ENCODE measurements at regions not wholly inside any gene's neighbourhood (a gene's known extent, or its start where the extent isn't known, plus 50 kb on each side); places are given as distances from the start of the nearest gene placed in this dataset.
"Not testable (repeated sequence)": the region's sequence is repeated elsewhere in the genome, so short reads cannot be mapped to it uniquely, and the experiment has no call there.

DNA sequence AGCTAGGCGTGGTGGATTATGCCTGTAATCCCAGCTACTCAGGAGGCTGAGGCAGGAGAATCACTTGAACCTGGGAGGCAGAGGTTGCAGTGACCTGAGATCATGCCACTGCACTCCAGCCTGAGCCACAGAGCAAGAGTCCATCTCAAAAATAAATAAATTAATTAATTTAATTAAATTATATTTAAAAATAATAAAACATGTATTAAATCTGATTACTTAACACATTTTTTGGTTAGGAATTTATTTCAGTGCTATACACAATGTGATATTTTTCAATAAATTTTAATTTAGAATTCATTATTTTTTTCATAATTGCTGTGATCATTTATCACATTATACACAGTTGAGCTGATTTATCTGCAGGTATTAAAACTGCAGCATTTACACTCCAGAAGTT, 1101.5 kb upstream of the MIR17HG start:
- ATAC-seq (ENCODE audit: poor library complexity) (no peak), DNase-seq (no peak)
- intact Hi-C loops (cut with DNase I) = no loop called here

DNA sequence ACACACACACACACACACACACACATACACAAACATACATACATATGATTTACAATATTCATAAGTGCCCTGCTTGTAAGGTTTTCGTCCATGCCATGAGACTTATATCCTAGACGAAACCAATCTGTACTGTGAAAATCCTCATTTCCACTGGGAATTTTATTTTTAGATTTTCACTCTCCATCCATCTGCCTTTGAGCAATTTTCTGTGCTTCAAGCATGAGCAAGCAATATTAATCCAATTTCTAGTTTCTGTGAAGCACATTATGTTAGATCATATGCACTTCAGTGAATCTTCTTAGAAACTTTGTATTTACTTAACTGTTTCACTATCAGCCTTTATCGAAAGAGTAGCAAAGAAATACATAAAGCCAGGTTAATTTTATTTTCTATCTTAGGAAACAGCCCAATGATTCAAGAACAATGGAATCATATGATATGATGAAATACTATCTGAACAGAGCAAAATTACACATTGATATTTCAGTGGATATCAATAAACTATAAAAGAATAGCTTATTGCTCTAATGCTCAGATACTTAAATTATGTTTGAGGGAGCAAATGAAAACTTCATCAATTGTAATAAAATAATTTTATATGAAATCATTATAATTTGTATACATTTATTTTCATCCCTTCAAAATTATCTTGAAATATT, 1100.7 kb upstream of the MIR17HG start:
- ATAC-seq (ENCODE audit: poor library complexity) (no peak), DNase-seq (no peak)
- intact Hi-C loops (cut with DNase I) = no loop called here

DNA sequence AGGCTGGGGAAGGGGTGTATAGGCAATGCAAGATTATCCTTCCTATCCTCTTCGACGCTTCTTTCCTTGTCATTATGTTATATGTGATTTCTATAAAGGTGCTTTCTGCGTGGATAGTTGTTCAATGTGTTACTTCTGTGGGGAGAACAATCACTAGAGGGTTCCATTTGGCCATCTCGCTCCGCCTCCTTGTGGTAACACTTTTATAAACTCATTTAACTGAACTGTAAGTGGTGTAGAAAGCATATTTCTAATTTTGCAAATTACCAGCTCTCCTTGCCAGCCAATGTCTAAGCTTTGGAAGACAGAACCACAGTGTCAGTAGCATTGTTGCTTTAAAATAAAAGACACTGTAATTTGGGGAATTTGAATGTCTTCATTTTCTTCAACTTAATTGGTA, 1093.7 kb upstream of the MIR17HG start:
- no peak for ATAC-seq (ENCODE audit: poor library complexity)
- DNase-seq = no peak
- intact Hi-C loops (cut with DNase I) = no loop called here

DNA sequence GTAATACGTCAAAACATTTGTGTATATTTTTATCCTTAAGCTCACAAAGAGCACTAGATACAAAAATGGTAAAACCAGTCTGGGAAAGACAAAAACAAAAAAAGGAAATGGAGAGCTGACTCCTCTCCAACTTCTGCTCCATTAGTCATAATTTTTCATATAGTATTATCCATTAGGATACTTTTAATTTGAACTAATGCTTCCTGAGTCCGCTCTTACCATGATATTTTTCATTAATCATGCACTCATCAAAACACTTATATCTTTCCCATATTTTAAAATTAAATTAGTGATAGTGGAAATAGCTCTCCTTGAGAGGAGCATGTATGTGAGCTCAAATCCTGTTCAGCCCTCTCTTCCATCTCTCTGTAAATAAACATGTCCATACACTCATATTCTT, 1093.0 kb upstream of the MIR17HG start:
- DNase-seq = no peak
- intact Hi-C loops (cut with DNase I) = no loop called here
- ATAC-seq (ENCODE audit: poor library complexity) = no peak

DNA sequence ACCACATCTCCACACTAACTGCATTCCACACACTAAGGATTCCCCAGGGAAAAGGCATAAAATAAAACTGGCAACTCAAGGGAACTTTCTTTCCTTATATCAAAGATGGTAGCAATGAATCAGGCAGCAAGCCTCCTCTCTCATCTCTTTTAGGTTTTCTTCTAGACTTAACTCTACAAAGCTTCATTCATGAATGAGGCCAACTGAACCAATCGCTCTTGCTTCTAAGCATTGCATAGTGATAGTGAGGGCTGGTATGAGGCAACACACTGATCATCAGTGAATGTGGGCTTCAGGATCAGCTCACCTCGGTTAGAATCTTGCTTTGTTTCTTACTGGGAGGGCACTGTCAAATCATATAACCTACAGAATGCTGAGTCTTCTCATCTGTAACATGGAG, 1090.7 kb upstream of the MIR17HG start:
- intact Hi-C loops (cut with DNase I) = no loop called here
- ATAC-seq (ENCODE audit: poor library complexity) = no peak

DNA sequence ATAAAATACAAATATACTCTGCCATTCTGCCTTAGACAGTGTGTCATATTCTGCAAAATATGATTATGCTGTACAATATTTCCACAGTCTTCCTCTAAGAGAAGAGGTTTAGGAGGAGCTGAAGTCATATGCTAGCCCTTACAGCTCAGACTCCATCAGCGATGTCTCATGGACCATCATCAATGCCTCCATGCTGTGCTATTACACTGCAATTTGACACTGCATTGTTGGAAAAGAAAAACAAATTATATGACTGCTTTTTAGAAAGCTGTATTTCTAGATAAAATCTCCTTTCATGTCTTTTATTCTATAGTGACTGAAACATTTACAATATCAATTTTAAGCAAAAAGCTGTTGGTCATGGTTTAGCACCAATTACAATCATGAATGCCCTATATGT, 1089.4 kb upstream of the MIR17HG start:
- intact Hi-C loops (cut with DNase I) = no loop called here
- DNase-seq = no peak
- ATAC-seq (ENCODE audit: poor library complexity) = no peak

More for the DNA sequence above, 1090.7 kb upstream of the MIR17HG start:
- no peak for DNase-seq

DNA sequence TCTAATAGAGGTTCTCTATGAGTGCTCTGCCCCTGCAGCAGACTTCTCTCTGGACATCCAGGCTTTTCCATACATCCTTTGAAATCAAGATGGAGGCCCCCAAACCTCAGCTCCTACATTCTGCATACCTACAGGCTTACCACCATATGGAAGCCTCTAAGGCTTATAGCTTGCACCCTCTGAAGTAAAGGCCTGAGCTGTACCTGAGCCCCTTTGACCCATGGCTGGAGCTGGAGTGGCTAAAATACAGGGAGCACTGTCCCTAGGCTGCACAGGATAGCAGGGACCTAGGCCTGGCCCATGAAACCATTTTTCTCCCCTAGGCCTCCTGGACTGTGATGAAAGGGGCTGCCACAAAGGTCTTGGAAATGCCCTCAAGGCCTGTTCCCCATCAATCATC, 1086.1 kb upstream of the MIR17HG start:
- DNase-seq (no peak), ATAC-seq (ENCODE audit: poor library complexity) (no peak)
- intact Hi-C loops (cut with DNase I) = no loop called here

DNA sequence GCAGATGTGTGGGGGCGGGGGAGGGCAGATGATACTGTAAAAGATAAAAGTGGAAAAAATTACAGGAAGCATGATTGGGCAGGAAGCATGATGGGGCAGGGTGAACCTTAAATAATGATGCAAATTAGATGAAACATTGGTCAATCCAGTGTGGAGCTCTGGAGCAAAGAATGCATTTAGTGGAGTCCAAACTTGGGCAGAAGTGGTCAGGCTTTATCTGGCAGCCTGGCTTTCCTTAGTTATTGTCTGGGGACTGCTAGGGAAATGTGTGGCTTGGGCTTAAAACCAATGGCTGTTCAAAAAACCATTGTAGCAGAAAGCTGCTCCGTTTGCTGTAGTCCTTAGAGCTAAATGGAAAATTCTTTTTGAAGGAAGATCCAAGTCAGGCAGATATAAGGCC, 1077.3 kb upstream of the MIR17HG start:
- DNase-seq (no peak), ATAC-seq (ENCODE audit: poor library complexity) (no peak)
- intact Hi-C loops (cut with DNase I) = no loop called here

DNA sequence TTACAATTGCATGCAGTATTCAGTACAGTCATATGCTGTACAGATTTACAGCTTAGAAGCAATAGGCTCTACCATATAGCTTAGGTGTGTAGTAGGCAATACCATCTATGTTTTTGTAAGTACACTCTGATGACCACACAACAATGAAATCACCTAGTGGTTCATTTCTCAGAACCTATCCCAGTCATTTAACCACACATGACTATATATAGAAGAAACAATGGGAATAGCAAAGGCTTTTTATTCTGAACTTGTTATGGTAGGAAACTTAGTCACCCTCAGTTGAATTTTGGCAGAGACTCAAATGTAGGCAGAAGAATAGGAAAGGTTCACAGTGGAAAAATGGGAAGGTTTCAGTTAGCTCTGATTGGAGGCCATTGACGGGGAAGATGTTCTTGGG, 1075.1 kb upstream of the MIR17HG start:
- ATAC-seq (ENCODE audit: poor library complexity) = no peak
- intact Hi-C loops (cut with DNase I) = no loop called here
- DNase-seq = no peak

DNA sequence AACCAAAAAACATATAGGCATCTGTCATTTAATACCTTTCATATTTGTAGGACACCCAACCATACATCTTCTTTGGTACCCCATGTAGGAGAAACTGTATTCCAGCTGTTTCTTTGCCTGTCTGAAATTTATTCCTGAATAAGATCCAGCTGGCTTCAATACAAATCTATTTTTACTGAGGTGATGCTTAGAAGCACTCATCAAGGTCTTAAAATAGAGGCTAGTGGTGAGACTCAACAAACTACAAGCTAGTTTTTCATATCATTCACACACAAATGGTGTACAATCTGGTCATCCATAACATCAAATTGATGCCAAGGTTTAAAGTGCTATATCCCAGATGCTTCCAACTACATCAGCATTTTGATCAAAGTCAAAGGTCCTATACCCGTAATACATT, 1071.3 kb upstream of the MIR17HG start:
- ATAC-seq (ENCODE audit: poor library complexity) (peak; percentile 90), DNase-seq (no peak)
- intact Hi-C loops (cut with DNase I) = no loop called here

DNA sequence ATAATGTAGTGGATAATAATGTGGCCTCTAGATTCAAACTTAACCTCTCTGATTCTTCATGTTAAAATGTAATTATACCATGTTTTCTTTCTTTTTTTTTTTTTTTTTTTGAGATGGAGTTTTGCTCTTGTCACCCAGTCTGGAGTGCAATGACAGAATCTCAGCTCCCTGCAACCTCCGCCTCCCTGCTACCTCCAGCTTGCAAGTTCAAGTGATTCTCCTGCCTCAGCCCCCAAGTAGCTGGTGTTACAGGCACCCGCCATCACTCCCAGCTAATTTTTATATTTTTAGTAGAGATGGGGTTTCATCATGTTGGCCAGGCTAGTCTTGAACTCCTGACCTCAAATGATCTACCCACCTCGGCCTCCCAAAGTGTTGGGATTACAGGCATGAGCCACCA, 1069.3 kb upstream of the MIR17HG start:
- ATAC-seq (ENCODE audit: poor library complexity); intact Hi-C loops (cut with DNase I); DNase-seq: not testable (repeated sequence)

DNA sequence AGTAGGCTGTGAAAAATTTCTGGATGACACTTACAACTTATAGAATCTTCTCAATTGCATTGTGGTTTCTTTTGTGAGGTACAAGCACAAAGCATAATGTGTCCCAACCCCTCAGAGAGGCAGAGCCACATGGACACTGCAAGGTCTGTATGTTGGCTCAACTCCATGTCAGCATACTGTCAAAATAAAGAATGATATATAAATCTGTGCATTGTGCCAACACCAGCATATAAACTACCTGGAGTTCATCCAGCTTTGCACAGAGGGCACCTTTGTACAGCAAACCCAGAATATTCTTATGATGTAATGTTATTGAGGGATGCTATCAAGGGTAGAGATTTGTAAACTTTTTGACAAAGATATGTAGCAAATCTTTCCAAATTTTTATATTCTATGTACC, 1065.8 kb upstream of the MIR17HG start:
- DNase-seq = no peak
- no peak for ATAC-seq (ENCODE audit: poor library complexity)
- intact Hi-C loops (cut with DNase I) = no loop called here

DNA sequence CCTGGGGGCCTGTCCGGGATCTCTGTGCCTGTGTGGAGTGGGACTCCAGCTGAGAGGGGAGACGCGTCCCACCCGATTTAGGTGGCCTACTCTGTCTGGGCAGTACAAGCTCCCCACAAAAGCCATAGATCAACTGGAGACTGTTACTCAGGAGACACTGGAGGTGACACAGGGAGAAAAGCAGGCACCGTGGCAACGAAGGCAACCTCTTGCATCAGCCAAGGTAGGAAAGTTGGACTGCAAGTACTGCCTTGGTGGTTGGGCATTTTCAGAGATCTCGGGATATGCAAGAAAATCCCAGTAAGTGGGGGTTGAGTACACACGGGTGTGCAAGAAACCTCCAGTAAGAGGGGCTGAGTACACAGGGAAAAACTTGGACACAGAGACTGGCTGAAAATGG, 1060.0 kb upstream of the MIR17HG start:
- DNase-seq (no peak), ATAC-seq (ENCODE audit: poor library complexity) (no peak)
- intact Hi-C loops (cut with DNase I) = no loop called here

DNA sequence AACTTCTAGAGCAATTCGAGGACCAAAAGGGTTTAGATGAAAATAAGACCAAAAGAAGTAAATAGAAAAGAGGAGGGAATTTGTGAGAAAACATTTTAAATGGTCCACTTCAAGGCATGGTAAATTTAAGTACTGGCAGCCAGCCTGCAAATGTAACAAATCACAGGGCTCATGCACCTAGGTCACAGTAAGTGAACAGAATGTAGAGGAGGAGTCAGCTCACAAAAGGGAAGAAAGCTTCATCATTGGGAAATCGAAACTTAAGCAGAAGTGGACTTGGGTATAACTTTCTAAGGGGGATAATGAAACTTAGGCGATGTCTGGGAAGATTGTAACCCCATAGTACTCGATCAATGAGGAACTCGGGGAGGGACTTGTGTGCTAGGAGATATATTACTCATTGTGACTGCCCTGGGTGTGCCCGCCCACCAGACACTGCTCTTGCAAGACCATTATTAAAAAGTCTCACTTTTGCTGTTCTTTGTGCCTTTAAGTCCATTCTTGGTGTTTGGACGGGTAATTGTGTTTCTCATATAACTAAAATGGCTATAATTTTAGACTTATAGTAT, 1053.6 kb upstream of the MIR17HG start:
- intact Hi-C loops (cut with DNase I) = no loop called here
- DNase-seq (no peak), ATAC-seq (ENCODE audit: poor library complexity) (no peak)

DNA sequence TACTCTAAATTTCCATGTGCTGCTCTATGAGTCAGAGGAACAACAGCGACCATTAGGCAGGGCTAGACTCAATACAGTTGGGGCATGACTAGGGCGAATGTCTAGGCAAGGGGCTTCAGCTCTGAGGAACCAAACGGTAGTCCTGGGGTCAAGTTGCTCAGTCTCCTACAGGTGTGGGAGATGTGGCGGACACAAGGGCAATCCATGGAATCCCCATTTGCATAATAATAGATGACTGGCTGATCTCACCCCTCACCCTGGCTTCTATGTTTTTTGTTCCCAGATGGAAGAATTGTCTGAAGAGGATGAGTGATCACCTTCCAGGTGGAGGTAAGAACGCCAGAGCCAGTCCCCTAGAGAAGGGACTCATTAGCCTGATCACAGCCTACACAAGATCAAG, 1048.2 kb upstream of the MIR17HG start:
- DNase-seq (no peak), ATAC-seq (ENCODE audit: poor library complexity) (no peak)
- intact Hi-C loops (cut with DNase I) = no loop called here

DNA sequence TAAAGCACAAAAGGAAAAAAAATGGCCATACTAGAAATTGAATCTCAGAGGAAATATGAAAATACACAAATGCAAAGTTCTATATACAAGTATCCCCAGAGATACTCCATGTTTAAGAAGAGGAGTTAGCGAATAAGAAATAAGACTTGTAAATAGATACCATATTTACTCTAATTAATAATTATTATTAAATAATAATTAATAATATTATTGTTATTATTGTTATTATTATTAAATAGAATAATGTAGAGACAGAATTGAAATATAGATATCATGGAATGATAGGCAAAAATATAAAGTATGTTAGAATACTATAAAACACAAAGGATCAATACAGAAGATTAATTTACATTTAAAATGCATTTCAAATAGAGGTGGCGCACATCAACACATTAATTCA, 1047.5 kb upstream of the MIR17HG start:
- intact Hi-C loops (cut with DNase I) = no loop called here
- DNase-seq (no peak), ATAC-seq (ENCODE audit: poor library complexity) (no peak)

DNA sequence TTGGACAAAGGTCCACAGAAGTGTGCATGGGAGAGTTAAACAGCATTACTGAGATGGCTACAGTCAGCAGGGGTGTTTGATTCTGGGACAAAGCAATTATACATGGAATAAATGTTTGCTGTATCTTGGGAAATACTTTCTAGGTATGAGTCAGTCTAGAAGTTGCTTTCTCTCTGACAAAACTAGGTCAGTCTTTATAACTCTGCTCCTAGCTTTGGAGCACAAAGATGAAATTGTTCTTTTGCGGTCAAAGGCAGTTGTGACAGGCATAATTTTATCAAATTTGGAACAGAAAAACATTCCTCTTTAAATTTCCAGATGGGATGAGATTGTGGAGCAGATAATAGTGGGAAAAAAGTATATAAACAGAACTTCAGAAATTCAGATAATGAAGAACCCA, 1045.4 kb upstream of the MIR17HG start:
- intact Hi-C loops (cut with DNase I) = no loop called here
- ATAC-seq (ENCODE audit: poor library complexity) = no peak
- DNase-seq = no peak

DNA sequence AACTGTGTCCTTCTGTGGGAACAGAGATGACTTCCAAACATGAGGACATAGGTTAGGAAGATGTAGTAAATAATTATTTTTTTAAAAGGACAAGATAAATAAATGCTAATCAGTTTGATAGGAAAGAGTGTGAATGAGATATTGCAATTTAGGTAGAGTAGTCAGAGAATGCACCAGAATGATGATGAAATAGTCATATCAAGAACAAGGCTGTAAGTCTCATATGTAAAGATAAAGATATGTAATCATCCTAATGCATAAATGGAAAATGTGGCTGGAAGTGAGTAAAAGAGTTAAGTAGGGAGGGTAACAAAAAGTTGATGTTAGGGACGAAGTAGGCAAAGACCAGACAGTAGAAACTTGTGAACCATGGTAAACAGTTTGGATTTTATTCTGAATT, 1041.7 kb upstream of the MIR17HG start:
- ATAC-seq (ENCODE audit: poor library complexity) = no peak
- intact Hi-C loops (cut with DNase I) = no loop called here

DNA sequence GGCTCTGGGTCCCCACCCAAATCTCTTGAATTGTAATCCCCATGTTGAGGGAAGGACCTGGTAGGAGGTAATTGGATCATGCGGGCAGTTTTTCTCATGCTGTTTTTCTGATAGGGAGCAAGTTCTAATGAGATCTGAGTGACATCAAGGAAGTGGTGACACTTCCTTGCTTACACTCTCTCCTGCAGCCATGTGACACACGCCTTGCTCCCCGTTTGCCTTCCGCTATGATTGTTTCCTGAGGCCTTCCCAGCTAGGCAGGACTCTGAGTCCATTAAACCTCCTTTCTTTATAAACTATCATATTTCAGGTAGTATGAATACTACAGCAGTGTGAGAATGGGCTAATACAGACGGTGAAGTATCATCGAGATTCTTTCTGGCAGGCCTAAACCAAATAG, 1040.4 kb upstream of the MIR17HG start:
- DNase-seq = no peak
- no peak for ATAC-seq (ENCODE audit: poor library complexity)
- intact Hi-C loops (cut with DNase I) = no loop called here

More for the DNA sequence above, 1041.7 kb upstream of the MIR17HG start:
- DNase-seq = no peak

DNA sequence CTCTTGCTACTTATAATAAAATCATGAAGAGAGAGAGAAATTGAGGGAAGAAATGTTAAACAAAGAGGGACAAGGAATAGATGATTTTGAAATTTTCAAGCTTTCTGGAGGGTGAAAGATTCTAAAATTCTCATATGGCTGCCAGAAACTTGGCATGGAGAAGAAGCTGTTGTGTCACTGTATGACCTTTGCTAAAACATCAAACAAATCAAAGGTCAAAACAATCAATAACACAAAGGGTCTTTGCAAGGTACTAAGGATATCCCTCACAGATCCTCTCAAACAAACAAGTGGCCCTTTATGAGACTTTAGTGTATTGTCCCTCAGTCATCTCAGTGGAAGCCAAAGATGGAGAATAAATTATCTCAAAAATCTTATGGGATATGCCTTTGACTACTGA, 1039.2 kb upstream of the MIR17HG start:
- DNase-seq (no peak), ATAC-seq (ENCODE audit: poor library complexity) (no peak)
- intact Hi-C loops (cut with DNase I) = no loop called here

DNA sequence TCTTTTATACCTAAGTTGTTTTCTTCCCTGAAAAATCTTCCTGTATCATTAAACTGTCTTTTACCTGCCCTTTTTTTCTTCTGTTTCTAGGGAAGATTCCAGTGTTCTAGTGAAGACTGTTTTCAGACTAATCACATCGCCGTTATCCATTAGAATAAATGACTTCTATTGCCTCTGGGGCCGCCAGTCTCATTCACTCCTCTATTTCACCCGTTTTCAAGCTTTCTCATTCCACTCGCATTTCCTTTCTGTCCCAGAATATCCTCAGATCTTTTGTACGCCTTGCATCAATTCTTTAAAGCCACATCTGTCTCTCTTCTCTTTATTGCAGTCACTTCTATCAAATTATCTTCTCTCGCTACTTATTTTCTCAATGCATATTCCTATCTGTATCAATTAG, 1035.6 kb upstream of the MIR17HG start:
- no peak for DNase-seq
- intact Hi-C loops (cut with DNase I) = no loop called here
- ATAC-seq (ENCODE audit: poor library complexity) = no peak

Data from Right ventricle myocardium superior (tissue), 1 donor.